PC-3 (cell line): ENCODE measurements at regions not wholly inside any gene's neighbourhood (a gene's known extent, or its start where the extent isn't known, plus 50 kb on each side); places are given as distances from the start of the nearest gene placed in this dataset.

Experiments used
- ATAC-seq: fragments of 200-7000 bp; cut with Tn5 transposase; 2 replicates; pipeline ENCODE4 v1.9.1; 2020; ENCODE audit warnings: mild to moderate bottlenecking, moderate library complexity
- BruUV-seq: library from RNA; stranded (reverse); fragments of 400-500 nt; replicated peaks from 2 replicates; lab custom pipeline; 2021; lab: Mats Ljungman, UMichigan
- CTCF ChIA-PET: fragments of 300-600 bp; sonication (Branson Sonifier 250); formaldehyde crosslinking; loops from one replicate; lab custom pipeline; 2022; ENCODE audit warnings: antibody characterized with exemption; lab: Charles Lee
- POLR2A ChIA-PET: fragments of 300-600 bp; sonication (Branson Sonifier 250); formaldehyde crosslinking; loops from one replicate; lab custom pipeline; 2022; ENCODE audit warnings: antibody characterized with exemption; ENCODE audit not compliant: unreplicated experiment; lab: Charles Lee
- DNase-seq: peaks from one replicate; pipeline ENCODE4 v3.0.0-alpha.2; 2015
- H2AFZ ChIP-seq: fragments of 300-600 bp; sonication (generic); 2 replicates; pipeline ENCODE4 v1.6.0; 2016; ENCODE audit warnings: antibody characterized with exemption, low read length
- H3F3A ChIP-seq: fragments of 300-600 bp; sonication (generic); one replicate; pipeline ENCODE4 v1.6.0; 2017; ENCODE audit warnings: antibody characterized with exemption, low read length, control low read depth, mild to moderate bottlenecking; ENCODE audit not compliant: unreplicated experiment
- H3K27ac ChIP-seq: fragments of 300-600 bp; sonication (generic); 2 replicates; pipeline ENCODE4 v1.5.1; 2016; ENCODE audit warnings: mild to moderate bottlenecking, low read length
- H3K27me3 ChIP-seq: fragments of 300-600 bp; sonication (generic); 2 replicates; pipeline ENCODE4 v1.6.1; 2016; ENCODE audit warnings: low read length, mixed read lengths
- H3K36me3 ChIP-seq: fragments of 300-600 bp; sonication (generic); 2 replicates; pipeline ENCODE4 v1.6.1; 2016; ENCODE audit warnings: low read depth, mixed run types, low read length, mixed read lengths
- H3K4me1 ChIP-seq: fragments of 300-600 bp; sonication (generic); 2 replicates; pipeline ENCODE4 v1.5.1; 2016; ENCODE audit warnings: low read length; ENCODE audit not compliant: insufficient read depth
- H3K4me2 ChIP-seq: fragments of 300-600 bp; sonication (generic); 2 replicates; pipeline ENCODE4 v1.6.0; 2016; ENCODE audit warnings: low read length
- H3K4me3 ChIP-seq: fragments of 300-600 bp; sonication (generic); 2 replicates; pipeline ENCODE4 v1.5.1; 2016; ENCODE audit warnings: mild to moderate bottlenecking, low read length, mixed read lengths
- H3K79me2 ChIP-seq: fragments of 300-600 bp; sonication (generic); 2 replicates; pipeline ENCODE4 v1.6.1; 2017; ENCODE audit warnings: low read length, mixed read lengths
- H3K9ac ChIP-seq: fragments of 300-600 bp; sonication (generic); 2 replicates; pipeline ENCODE4 v1.6.0; 2016; ENCODE audit warnings: mild to moderate bottlenecking, low read length
- H3K9me2 ChIP-seq: fragments of 300-600 bp; sonication (generic); replicated peaks from 2 replicates; pipeline ENCODE4 v1.6.1; 2016; ENCODE audit warnings: mixed run types, low read length, mixed read lengths
- H3K9me3 ChIP-seq: fragments of 300-600 bp; sonication (generic); 2 replicates; pipeline ENCODE4 v1.6.1; 2016; ENCODE audit warnings: low read length, mixed read lengths
- H4K20me1 ChIP-seq: fragments of 300-600 bp; sonication (generic); 2 replicates; pipeline ENCODE4 v1.6.1; 2016; ENCODE audit warnings: low read length, mixed read lengths
- CTCF ChIP-seq: fragments of 300-600 bp; sonication (generic); conservative IDR thresholded peaks from 2 replicates; pipeline ENCODE4 v1.5.1; 2017; ENCODE audit warnings: antibody characterized with exemption, low read depth, mild to moderate bottlenecking, low read length
- EZH2 ChIP-seq: fragments of 300-600 bp; sonication (generic); IDR thresholded peaks from one replicate; pipeline ENCODE4 v1.6.1; 2017; ENCODE audit warnings: antibody characterized with exemption, mild to moderate bottlenecking, low read length; ENCODE audit not compliant: unreplicated experiment
- EZH2phosphoT487 ChIP-seq: fragments of 300-600 bp; sonication (generic); IDR thresholded peaks from 2 replicates; pipeline ENCODE4 v1.6.1; 2018; ENCODE audit warnings: mild to moderate bottlenecking, antibody characterized with exemption, low read length, borderline replicate concordance
- intact Hi-C: fragments of 100-400 bp; cut with micrococcal nuclease; formaldehyde crosslinking; loops from 2 replicates; pipeline ENCODE4 v1.9.0; 2023

GRCh38 chr10:133006202-133006601 lies 63.8 kb upstream of the CFAP46 start:
- Histone ChIP-seq H3K4me2 (no peak overlapping the region), H3K4me3 (no peak overlapping the region), H3K9me3 (no peaks in the 10 kb centered on the region), H3K27ac (no peak overlapping the region), H4K20me1 (no peaks in the 10 kb centered on the region), H3F3A (no peaks in the 10 kb centered on the region), H3K36me3 (no peaks in the 10 kb centered on the region), H3K79me2 (no peaks in the 10 kb centered on the region), H3K27me3 (peaks cover 6% of the 10 kb centered on the region), H3K9me2 (no peaks in the 10 kb centered on the region), H3K4me1 (0 out of 2 replicates have a peak, but pooled peaks cover 6% of the 10 kb centered on the region), H2AFZ (no peak overlapping the region), H3K9ac (no peak overlapping the region)
- CTCF ChIA-PET = no interaction called here
- POLR2A ChIA-PET = no interaction called here
- TF ChIP-seq EZH2phosphoT487 = no peak
- TF ChIP-seq EZH2 = no peak
- TF ChIP-seq CTCF = no peak
- BruUV-seq = no TSS peak
- ATAC-seq (no peak), DNase-seq (no peak)
- intact Hi-C loops = no loop called here

DNA sequence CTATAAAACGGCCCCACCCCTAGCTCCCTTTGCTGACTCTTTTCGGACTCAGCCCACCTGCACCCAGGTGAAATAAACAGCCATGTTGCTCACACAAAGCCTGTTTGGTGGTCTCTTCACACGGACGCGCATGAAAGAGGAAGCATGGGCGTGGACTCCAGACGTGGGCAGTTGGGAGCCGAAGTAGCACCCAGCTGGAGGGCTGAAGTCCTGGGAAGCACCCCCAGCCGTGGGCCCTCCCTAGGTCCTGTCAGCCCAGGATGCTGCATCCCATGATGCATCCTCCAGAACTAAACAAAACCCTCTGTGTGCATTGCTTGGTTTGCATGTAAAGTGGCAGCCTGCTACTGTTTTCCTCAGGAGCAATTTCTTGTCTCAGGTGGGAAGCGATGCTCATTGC lies 62.1 kb upstream of the CFAP46 start:
- Histone ChIP-seq H3K9me3 (no peaks in the 10 kb centered on the region), H3K4me1 (0 out of 2 replicates have a peak, but pooled peaks cover 6% of the 10 kb centered on the region), H3K79me2 (no peaks in the 10 kb centered on the region), H3K4me2 (no peak overlapping the region), H3K27me3 (peaks cover 11% of the 10 kb centered on the region), H4K20me1 (no peaks in the 10 kb centered on the region), H3F3A (no peaks in the 10 kb centered on the region), H3K36me3 (no peaks in the 10 kb centered on the region), H3K9ac (no peak overlapping the region), H3K4me3 (no peak overlapping the region), H3K27ac (no peak overlapping the region), H3K9me2 (no peaks in the 10 kb centered on the region), H2AFZ (no peak overlapping the region)
- no TSS peak for BruUV-seq
- ChIA-PET POLR2A (no interaction called here), CTCF (no interaction called here)
- no peak for ATAC-seq
- no peak for DNase-seq
- TF ChIP-seq EZH2phosphoT487 (no peak), CTCF (no peak), EZH2 (no peak)
- intact Hi-C loops = no loop called here

DNA sequence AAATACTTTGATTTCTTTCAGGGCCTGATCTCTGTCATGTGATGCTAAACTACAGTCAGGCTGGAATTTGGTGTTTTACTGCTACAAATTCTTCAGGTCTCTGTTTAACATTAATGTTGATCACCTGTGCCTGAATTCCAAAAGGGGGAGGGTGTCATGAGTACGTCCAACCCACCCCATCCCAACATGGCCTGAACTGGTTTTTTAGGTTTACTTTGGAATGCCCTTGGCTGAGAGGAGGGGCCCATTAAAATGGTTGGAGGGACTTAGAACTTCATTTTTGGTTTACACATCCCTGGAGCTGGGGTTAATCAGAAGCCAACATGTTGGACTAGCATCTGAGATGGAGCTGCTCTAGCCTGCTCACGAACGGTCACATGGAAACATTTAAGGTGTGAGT lies 60.8 kb upstream of the CFAP46 start:
- Histone ChIP-seq H4K20me1 (no peaks in the 10 kb centered on the region), H3K4me2 (no peak overlapping the region), H3K9me2 (no peaks in the 10 kb centered on the region), H2AFZ (no peak overlapping the region), H3K27me3 (peaks cover 15% of the 10 kb centered on the region), H3F3A (no peaks in the 10 kb centered on the region), H3K27ac (no peak overlapping the region), H3K4me3 (no peak overlapping the region), H3K36me3 (no peaks in the 10 kb centered on the region), H3K9me3 (no peaks in the 10 kb centered on the region), H3K4me1 (no peaks in the 10 kb centered on the region), H3K9ac (no peak overlapping the region), H3K79me2 (no peaks in the 10 kb centered on the region)
- DNase-seq (no peak), ATAC-seq (no peak)
- TF ChIP-seq EZH2phosphoT487 (no peak), EZH2 (no peak), CTCF (no peak)
- ChIA-PET CTCF (no interaction called here), POLR2A (no interaction called here)
- no TSS peak for BruUV-seq
- intact Hi-C loops = no loop called here
